ENCODE measurements at regions not wholly inside any gene's neighbourhood (a gene's known extent, or its start where the extent isn't known, plus 50 kb on each side); places are given as distances from the start of the nearest gene placed in this dataset.
"Not testable (repeated sequence)": the region's sequence is repeated elsewhere in the genome, so short reads cannot be mapped to it uniquely, and the experiment has no call there.

- no peak for DNase-seq (ENCODE audit: low spot score)
Observed at GRCh38 chr13:85228692-85229091, 570.5 kb downstream of the SLITRK6 start.

GRCh38 chr13:85223883-85224656 lies 575.1 kb downstream of the SLITRK6 start:
- no peak for DNase-seq (ENCODE audit: low spot score)

GRCh38 chr13:85216576-85216975 lies 582.6 kb downstream of the SLITRK6 start:
- DNase-seq (ENCODE audit: low spot score): no peak

GRCh38 chr13:85212692-85213091 lies 586.5 kb downstream of the SLITRK6 start:
- no peak for DNase-seq (ENCODE audit: low spot score)

- no peak for DNase-seq (ENCODE audit: low spot score)
Observed at GRCh38 chr13:85204668-85205344, 594.4 kb downstream of the SLITRK6 start.

GRCh38 chr13:85197431-85197830 lies 601.8 kb downstream of the SLITRK6 start:
- DNase-seq (ENCODE audit: low spot score): no peak

- no peak for DNase-seq (ENCODE audit: low spot score)
Observed at GRCh38 chr13:85194482-85194881, 604.7 kb downstream of the SLITRK6 start.

GRCh38 chr13:85191996-85192718 lies 607.1 kb downstream of the SLITRK6 start:
- no peak for DNase-seq (ENCODE audit: low spot score)

- no peak for DNase-seq (ENCODE audit: low spot score)
Observed at GRCh38 chr13:85186356-85187045, 612.7 kb downstream of the SLITRK6 start.

GRCh38 chr13:85174291-85174690 lies 624.9 kb downstream of the SLITRK6 start:
- DNase-seq (ENCODE audit: low spot score): no peak

- DNase-seq (ENCODE audit: low spot score): no peak
Observed at GRCh38 chr13:85170372-85170771, 628.8 kb downstream of the SLITRK6 start.

GRCh38 chr13:85166891-85167290 lies 632.3 kb downstream of the SLITRK6 start:
- no peak for DNase-seq (ENCODE audit: low spot score)

- DNase-seq (ENCODE audit: low spot score): no peak
Observed at GRCh38 chr13:85163063-85163462, 636.2 kb downstream of the SLITRK6 start.

GRCh38 chr13:85148009-85148408 lies 651.2 kb downstream of the SLITRK6 start:
- DNase-seq (ENCODE audit: low spot score): peak; percentile 17

GRCh38 chr13:85142351-85142927 lies 656.8 kb downstream of the SLITRK6 start:
- DNase-seq (ENCODE audit: low spot score): no peak

- DNase-seq (ENCODE audit: low spot score): no peak
Observed at GRCh38 chr13:85141401-85141800, 657.8 kb downstream of the SLITRK6 start.

- no peak for DNase-seq (ENCODE audit: low spot score)
Observed at GRCh38 chr13:85140192-85140591, 659.0 kb downstream of the SLITRK6 start.

GRCh38 chr13:85137516-85137915 lies 661.7 kb downstream of the SLITRK6 start:
- DNase-seq (ENCODE audit: low spot score): no peak

GRCh38 chr13:85132986-85133385 lies 666.2 kb downstream of the SLITRK6 start:
- no peak for DNase-seq (ENCODE audit: low spot score)

GRCh38 chr13:85123501-85123900 lies 675.7 kb downstream of the SLITRK6 start:
- DNase-seq (ENCODE audit: low spot score): not testable (repeated sequence)

- DNase-seq (ENCODE audit: low spot score): no peak
Observed at GRCh38 chr13:85108356-85108755, 690.9 kb downstream of the SLITRK6 start.

Measured in SK-N-DZ (cell line).